ENCODE measurements at regions not wholly inside any gene's neighbourhood (a gene's known extent, or its start where the extent isn't known, plus 50 kb on each side); places are given as distances from the start of the nearest gene placed in this dataset.

DNA sequence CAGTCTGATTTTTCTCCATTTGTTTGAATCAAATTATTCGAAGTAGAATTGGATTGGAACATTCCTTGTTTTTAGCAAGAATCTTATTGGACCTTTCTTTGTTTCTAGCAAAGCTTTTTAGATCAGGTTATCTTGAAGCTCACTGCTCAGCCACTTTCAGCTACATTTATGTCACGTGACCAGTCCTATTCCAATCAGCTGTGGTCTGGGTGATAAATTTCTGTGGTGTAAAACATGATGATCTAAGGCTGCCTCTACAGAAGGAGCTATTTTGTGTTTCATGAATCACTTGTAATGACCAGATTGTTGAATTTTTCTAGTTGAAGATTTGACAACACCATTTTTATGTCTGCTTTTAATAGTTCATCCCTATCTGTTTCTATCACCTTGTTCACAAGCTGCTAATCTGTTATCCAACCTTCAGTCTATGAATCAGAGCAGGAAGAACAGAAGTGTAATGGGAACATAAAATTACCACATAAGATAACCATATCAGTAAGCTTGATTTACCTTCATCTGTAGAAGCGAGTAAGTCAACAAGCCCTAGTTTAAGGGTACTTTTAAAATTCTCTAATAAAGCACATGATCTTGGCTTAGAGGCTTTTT is 101.0 kb upstream of the MAP3K7 start:
- DNase-seq (no peak), ATAC-seq (no peak)
- no peaks in the 10 kb centered on the region for H3K9me3 ChIP-seq
- H3K27ac ChIP-seq: no peak overlapping the region
- TF ChIP-seq POLR2A (IDR thresholded peaks at IDR 0.05) (no peak), CTCF (IDR thresholded peaks at IDR 0.05) (no peak)
- no peaks in the 10 kb centered on the region for H3K36me3 ChIP-seq (replicated peaks in 1 of 2; ENCODE audit: insufficient read depth in 1 of 2, low read depth in 2 of 2)
- no peak overlapping the region for H3K4me3 ChIP-seq
- intact Hi-C loops (cut with DNase I): no loop called here
- WGBS, 2 donors: 50 to 53% methylated on average over 3 of the region's 3 CpGs
- no peaks in the 10 kb centered on the region for H3K4me1 ChIP-seq
- H3K27me3 ChIP-seq: no peaks in the 10 kb centered on the region

DNA sequence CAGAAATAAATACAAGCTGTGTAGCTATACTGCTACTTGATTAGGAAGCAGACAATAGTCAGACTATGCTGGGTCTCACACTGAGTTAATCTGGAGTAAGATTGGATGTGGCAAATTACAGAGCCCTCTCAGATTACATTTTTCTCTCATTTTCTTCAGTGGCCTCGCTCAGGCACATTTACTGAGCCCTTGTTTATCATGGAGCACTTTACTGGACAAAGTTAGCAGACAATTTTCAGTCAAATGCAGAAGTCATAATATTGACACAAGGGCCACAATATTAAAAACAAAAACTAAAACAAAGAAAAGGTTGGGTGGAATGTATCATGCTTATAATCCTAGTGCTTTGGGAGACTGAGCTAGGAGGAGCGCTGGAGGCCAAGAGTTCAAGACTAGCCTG is 95.0 kb upstream of the MAP3K7 start:
- Histone ChIP-seq H3K27ac (no peak overlapping the region), H3K4me1 (no peaks in the 10 kb centered on the region), H3K4me3 (no peak overlapping the region), H3K9me3 (no peaks in the 10 kb centered on the region), H3K27me3 (no peaks in the 10 kb centered on the region), H3K36me3 (replicated peaks in 1 of 2; ENCODE audit: insufficient read depth in 1 of 2, low read depth in 2 of 2) (no peaks in the 10 kb centered on the region)
- intact Hi-C loops (cut with DNase I): no loop called here
- DNase-seq: no peak
- TF ChIP-seq CTCF (IDR thresholded peaks at IDR 0.05) (no peak), POLR2A (IDR thresholded peaks at IDR 0.05) (no peak)
- no peak for ATAC-seq
- WGBS, 2 donors: 41 to 63% methylated on average over 2 of the region's 2 CpGs

- Histone ChIP-seq H3K4me3 (no peak overlapping the region), H3K27me3 (no peaks in the 10 kb centered on the region), H3K9me3 (no peaks in the 10 kb centered on the region), H3K4me1 (no peaks in the 10 kb centered on the region), H3K27ac (no peak overlapping the region), H3K36me3 (replicated peaks in 1 of 2; ENCODE audit: insufficient read depth in 1 of 2, low read depth in 2 of 2) (no peaks in the 10 kb centered on the region)
- DNase-seq (no peak), ATAC-seq (no peak)
- TF ChIP-seq POLR2A (IDR thresholded peaks at IDR 0.05) (no peak), CTCF (IDR thresholded peaks at IDR 0.05) (no peak)
- 40 to 45% methylated on average over 9 to 10 of the region's 10 CpGs for WGBS, 2 donors
- intact Hi-C loops (cut with DNase I): no loop called here
Measured at GRCh38 chr6:90678049-90678779, 91.3 kb upstream of the MAP3K7 start.

DNA sequence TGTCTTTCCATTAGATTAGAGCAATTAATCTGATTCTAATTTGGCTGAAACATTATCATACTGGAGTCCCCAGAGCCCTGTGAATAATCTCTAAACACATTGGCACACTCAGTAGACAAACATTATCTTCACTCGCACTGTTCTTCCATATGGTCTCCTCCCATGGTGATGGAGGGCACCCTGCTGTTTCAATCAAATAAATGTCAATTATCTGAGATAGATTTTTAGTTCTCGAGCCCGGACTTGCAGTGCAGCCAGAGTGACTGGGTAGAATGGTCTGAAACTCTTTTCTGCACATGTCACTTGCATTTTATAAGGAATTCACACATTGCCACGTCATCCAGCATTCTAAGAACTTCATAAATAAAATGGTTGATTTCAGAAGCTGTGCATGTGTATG is 90.6 kb upstream of the MAP3K7 start:
- no peak for ATAC-seq
- TF ChIP-seq POLR2A (IDR thresholded peaks at IDR 0.05): no peak
- no peak for TF ChIP-seq CTCF (IDR thresholded peaks at IDR 0.05)
- Histone ChIP-seq H3K27ac (no peak overlapping the region), H3K4me3 (no peak overlapping the region), H3K27me3 (no peaks in the 10 kb centered on the region), H3K4me1 (no peaks in the 10 kb centered on the region), H3K36me3 (replicated peaks in 1 of 2; ENCODE audit: insufficient read depth in 1 of 2, low read depth in 2 of 2) (no peaks in the 10 kb centered on the region), H3K9me3 (no peaks in the 10 kb centered on the region)
- DNase-seq: no peak
- WGBS, 2 donors: 22 to 51% methylated on average over 4 of the region's 4 CpGs
- intact Hi-C loops (cut with DNase I): no loop called here

Data from body of pancreas (tissue), 4 donors.